Central memory CD8-positive, alpha-beta T cell (primary cell): ENCODE measurements at regions not wholly inside any gene's neighbourhood (a gene's known extent, or its start where the extent isn't known, plus 50 kb on each side); places are given as distances from the start of the nearest gene placed in this dataset.

ENCODE experiments used
- ATAC-seq: fragments of 150-1000 bp; cut with Tn5 transposase; replicated peaks from 2 replicates; pipeline ENCODE4 v1.10.0; 2022; ENCODE audit warnings: mild to moderate bottlenecking, moderate FRiP score, moderate number of reproducible peaks; ENCODE audit not compliant: poor library complexity, severe bottlenecking; ENCODE audit errors: extremely low read depth
- DNase-seq, 2 donors: peaks; one replicate each; pipeline ENCODE4 v3.0.0; 2021; ENCODE audit warnings: low spot score in 2 of 2
- H3K27ac Mint-ChIP-seq: one replicate; pipeline ENCODE4 v1.8.0; 2022; ENCODE audit warnings: low read depth, mild to moderate bottlenecking, moderate library complexity, mixed read lengths
- H3K27me3 Mint-ChIP-seq: one replicate; pipeline ENCODE4 v1.8.0; 2022; ENCODE audit warnings: mixed read lengths
- H3K36me3 Mint-ChIP-seq: one replicate; pipeline ENCODE4 v1.8.0; 2022; ENCODE audit warnings: mild to moderate bottlenecking, moderate library complexity, mixed read lengths; ENCODE audit not compliant: insufficient read depth
- H3K4me1 Mint-ChIP-seq: one replicate; pipeline ENCODE4 v1.8.0; 2022; ENCODE audit warnings: mixed read lengths
- H3K4me3 Mint-ChIP-seq: one replicate; pipeline ENCODE4 v1.8.0; 2022; ENCODE audit warnings: mild to moderate bottlenecking, moderate library complexity, mixed read lengths
- H3K9me3 Mint-ChIP-seq: one replicate; pipeline ENCODE4 v1.8.0; 2022; ENCODE audit warnings: mixed read lengths

DNA sequence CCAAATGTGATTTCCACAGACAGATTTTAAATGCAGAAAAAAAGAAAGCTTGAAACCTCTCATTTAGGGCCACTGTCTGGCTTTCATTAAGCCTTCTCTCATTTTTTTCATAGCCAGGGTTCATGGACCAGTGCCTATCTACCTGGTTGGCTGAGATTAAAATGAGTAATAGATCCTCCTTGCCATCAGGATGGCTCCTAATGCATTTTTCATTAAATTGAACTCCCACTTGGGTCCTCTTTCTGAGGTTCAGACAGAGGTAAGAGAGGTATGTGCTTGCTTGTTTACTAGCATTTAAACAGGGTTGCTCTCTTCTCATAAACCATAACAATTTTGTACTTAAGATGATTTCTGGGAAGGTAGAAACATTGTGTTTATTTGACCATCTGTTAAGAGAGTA is 473.0 kb downstream of the TBC1D4 start:
- DNase-seq (no peak), ATAC-seq (no peak)
- Mint-ChIP-seq H3K4me1 (no peaks in the 10 kb centered on the region), H3K9me3 (no peaks in the 10 kb centered on the region), H3K27ac (no peak overlapping the region), H3K27me3 (peaks cover 6% of the 10 kb centered on the region), H3K36me3 (no peaks in the 10 kb centered on the region), H3K4me3 (no peak overlapping the region)

DNA sequence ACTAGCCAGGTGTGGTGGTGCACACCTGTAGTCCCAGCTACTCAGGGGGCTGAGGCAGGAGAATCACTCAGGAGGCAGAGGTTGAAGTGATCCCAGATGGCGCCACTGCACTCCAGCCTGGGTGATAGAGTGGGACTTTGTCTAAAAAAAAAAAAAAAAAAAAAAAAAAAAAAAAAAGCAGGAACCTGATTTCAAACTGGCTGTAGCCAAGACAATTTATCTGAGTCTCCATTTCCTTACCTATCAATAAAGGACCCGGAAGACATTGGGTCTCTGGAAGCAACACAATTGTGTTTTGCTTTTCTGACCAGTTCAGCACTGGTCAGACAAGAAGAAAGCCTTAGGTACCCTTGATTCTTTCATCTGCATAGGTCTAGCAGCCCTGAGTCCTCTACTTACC is 491.0 kb downstream of the TBC1D4 start:
- Mint-ChIP-seq H3K27ac (no peak overlapping the region), H3K4me1 (no peaks in the 10 kb centered on the region), H3K9me3 (no peaks in the 10 kb centered on the region), H3K27me3 (peaks cover 17% of the 10 kb centered on the region), H3K4me3 (no peak overlapping the region), H3K36me3 (peaks cover 1% of the 10 kb centered on the region)
- ATAC-seq (no peak), DNase-seq (no peak)

DNA sequence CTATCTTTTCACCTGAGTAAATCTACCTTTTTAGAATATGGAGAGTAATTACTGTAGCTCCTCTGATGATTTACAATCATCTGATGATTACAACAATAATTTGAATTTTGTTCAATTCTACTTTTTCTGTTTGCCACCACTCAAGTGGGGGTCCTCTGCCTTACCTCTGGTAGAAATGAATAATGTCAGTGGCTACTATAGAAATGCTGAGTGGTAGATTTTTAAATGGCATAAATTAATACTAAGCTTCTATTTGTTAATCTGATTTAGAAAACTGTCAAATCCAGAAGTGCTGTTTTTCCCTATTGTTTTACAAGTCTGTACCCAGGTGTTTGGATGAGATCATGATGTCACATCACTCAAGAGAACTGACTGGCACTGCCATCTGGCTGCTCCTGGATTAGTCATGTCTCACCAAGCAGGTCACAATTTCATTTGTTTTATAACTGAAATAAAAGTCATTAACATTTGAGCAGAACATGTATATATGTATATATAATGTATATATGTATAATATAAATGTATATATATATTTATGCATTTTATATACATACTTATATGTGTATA is 494.8 kb downstream of the TBC1D4 start:
- no peaks in the 10 kb centered on the region for H3K27me3 Mint-ChIP-seq
- H3K36me3 Mint-ChIP-seq, result no peaks in the 10 kb centered on the region
- H3K27ac Mint-ChIP-seq, result no peak overlapping the region
- ATAC-seq (no peak), DNase-seq (no peak)
- no peak overlapping the region for H3K4me3 Mint-ChIP-seq
- H3K4me1 Mint-ChIP-seq, result no peaks in the 10 kb centered on the region
- no peaks in the 10 kb centered on the region for H3K9me3 Mint-ChIP-seq

DNA sequence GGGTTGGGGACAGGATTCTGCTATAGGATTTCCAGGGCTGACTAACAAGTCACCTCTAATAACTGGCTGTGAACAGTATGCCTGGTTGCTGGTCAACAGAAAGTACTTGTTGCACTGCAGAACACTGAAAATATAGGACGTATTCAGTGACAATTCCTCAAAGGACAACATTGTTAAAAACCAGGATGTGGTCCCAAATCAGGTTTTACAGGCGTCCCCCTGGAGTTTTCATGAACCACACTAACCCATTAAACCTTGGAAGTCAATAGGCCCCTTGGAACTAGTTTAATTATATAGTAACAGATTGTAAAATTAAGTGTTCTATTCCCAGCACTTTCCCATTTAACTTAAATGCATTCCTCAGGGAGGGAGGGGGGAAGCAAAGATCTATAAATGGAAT is 495.4 kb downstream of the TBC1D4 start:
- no peak overlapping the region for H3K4me3 Mint-ChIP-seq
- H3K4me1 Mint-ChIP-seq, result no peaks in the 10 kb centered on the region

DNA sequence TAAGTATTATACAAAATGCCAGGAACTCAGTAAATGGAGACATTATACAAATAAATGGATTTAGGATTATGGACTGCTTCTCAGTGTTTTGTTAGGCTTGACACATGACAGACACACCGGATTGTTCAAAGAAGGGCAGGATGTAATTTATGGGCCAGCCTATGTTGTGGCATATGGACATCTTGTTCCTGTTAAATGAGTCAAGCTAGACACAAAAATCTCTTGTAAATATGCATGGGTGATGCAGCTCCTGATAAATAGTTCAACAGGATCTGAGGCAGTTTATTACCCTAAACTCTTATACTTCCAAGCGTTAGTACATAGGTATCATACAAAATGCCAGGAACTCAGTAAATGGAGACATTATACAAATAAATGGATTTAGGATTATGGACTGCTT is 502.3 kb downstream of the TBC1D4 start:
- Mint-ChIP-seq H3K36me3 (no peaks in the 10 kb centered on the region), H3K27me3 (peaks cover 30% of the 10 kb centered on the region), H3K9me3 (no peaks in the 10 kb centered on the region), H3K4me1 (no peaks in the 10 kb centered on the region), H3K4me3 (no peak overlapping the region), H3K27ac (no peak overlapping the region)
- no peak for DNase-seq
- no peak for ATAC-seq

More for the DNA sequence above, 495.4 kb downstream of the TBC1D4 start:
- DNase-seq (no peak), ATAC-seq (no peak)
- Mint-ChIP-seq H3K27ac (no peak overlapping the region), H3K36me3 (no peaks in the 10 kb centered on the region), H3K27me3 (peaks cover 4% of the 10 kb centered on the region), H3K9me3 (no peaks in the 10 kb centered on the region)

DNA sequence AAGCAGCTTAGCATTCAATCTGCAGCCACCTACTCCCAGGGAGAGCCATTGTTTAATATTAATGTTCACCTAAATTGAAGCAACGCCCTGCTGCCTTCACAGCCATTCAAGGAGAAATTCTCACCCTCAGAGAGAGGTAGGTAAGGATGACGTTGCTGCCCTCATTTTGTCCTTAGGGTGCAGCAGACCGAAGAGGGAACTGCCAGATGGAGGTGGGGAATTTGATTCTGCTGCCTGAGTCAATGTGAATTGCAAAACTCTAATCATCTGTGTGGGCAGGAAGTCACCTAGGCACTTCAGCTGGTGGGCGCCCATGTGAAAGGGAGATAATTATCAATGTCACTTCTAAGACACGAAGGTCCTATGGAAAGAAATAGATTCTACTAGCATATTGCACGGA is 503.4 kb downstream of the TBC1D4 start:
- H3K36me3 Mint-ChIP-seq, result no peaks in the 10 kb centered on the region
- DNase-seq (no peak), ATAC-seq (no peak)
- H3K4me1 Mint-ChIP-seq, result no peaks in the 10 kb centered on the region
- no peak overlapping the region for H3K27ac Mint-ChIP-seq
- no peaks in the 10 kb centered on the region for H3K9me3 Mint-ChIP-seq
- peaks cover 41% of the 10 kb centered on the region for H3K27me3 Mint-ChIP-seq
- no peak overlapping the region for H3K4me3 Mint-ChIP-seq

DNA sequence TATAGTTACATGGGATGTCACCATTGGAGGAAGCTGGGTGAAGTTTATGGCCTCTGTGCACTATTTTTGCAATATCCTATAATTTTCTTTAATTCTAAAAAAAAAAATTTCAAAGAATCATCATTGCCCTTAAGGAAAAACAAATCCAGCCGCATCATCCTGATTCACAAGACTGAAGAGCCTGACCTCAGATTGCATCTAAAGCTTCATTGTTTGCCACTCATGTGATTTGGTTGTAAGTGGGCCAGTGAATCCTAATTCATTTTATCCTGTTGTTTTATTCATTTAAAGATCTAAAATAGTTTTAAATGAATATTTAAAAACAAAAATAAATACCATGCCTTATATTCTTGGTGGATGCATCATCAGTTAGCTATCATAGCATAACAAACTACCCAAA is 504.5 kb downstream of the TBC1D4 start:
- no peak for ATAC-seq
- Mint-ChIP-seq H3K27me3 (peaks cover 42% of the 10 kb centered on the region), H3K9me3 (no peaks in the 10 kb centered on the region), H3K36me3 (no peaks in the 10 kb centered on the region), H3K4me1 (no peaks in the 10 kb centered on the region), H3K27ac (no peak overlapping the region), H3K4me3 (no peak overlapping the region)
- no peak for DNase-seq

DNA sequence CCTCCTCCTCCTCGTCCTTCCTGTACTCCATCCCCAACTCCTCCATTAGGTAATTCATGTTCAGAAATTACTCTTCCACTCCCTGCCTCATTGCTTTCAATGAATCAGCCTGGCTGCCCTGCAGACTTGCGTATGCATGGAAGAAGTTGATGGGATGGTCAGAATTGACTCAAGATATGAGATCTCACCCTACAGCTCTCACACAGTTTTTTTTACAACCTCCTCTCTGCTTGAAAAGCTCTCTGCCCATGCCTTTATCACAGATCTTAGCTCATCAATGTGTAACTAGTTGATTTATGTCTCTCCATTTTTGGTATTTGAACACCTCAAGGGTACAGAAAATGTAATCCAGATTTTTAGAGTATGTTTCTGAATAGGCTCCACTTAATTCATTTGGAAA is 506.9 kb downstream of the TBC1D4 start:
- ATAC-seq, result no peak
- Mint-ChIP-seq H3K9me3 (no peaks in the 10 kb centered on the region), H3K4me1 (no peaks in the 10 kb centered on the region), H3K27ac (no peak overlapping the region), H3K4me3 (no peak overlapping the region), H3K36me3 (no peaks in the 10 kb centered on the region), H3K27me3 (peaks cover 31% of the 10 kb centered on the region)
- DNase-seq, result no peak

DNA sequence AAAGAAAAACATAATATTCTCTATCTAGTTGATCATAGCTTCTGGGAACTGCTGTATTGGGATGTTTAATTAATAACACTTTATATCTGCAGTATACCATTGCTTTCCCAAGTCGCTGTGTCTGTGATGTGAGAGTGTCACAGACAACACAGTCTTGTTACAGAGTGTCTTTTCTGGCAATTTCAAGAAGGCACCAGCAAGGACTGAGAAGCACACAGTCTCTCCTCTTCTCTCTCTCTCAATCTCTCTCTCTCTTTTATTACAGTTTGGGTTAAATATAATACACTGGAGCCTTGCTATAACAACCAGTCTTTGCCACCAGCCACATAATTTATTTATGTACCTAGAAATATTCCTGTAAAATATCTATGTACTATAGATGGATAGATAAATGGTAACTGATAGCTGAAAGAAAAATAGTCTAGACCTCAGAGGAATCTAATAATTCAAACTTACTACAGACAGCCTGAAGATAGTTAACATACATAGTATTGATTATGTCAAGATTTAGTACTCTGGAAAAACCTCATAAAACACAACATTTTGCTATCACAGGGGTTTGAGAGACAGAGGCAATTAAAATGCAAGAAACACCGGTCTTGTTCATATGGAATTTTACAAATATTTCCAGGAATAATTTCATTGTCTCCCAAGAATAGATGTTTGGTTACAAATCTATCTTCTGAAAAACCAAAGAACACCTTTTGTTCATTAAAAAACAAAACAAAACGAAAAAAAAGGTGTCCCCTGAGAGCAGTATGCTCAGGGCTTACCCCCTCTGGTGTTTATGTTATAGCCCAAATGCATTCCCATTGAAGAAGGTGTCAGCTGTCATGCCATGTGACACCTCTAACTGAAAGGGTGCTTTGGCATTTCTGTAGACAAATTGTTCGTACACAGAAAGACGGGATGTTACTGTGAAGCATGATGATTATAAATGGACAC is 507.8 kb downstream of the TBC1D4 start:
- no peak overlapping the region for H3K4me3 Mint-ChIP-seq
- no peaks in the 10 kb centered on the region for H3K36me3 Mint-ChIP-seq
- H3K4me1 Mint-ChIP-seq, result no peaks in the 10 kb centered on the region
- H3K9me3 Mint-ChIP-seq, result no peaks in the 10 kb centered on the region
- DNase-seq, result no peak
- ATAC-seq, result no peak
- H3K27ac Mint-ChIP-seq, result no peak overlapping the region
- peaks cover 31% of the 10 kb centered on the region for H3K27me3 Mint-ChIP-seq

DNA sequence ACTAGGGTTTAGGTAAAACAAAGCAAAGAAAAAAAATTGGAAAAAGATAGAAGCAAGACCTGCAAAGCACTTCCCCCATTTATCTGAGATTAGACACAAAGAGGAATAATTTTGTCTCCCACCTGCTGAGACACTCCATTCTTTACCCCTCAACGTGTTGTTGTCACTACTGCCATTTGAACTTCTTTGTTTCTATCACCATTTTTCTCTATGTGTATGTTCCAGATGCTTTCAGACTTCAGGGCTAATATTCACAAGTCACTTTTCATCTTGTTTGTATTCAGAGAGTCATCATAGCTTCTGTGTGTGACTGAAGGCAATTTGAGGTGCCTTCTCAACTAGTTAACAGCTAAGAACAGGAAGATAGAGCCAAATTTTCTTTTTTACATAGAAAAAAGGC is 512.5 kb downstream of the TBC1D4 start:
- no peak overlapping the region for H3K4me3 Mint-ChIP-seq
- peaks cover 18% of the 10 kb centered on the region for H3K27me3 Mint-ChIP-seq
- no peak for DNase-seq
- H3K9me3 Mint-ChIP-seq, result no peaks in the 10 kb centered on the region
- H3K27ac Mint-ChIP-seq, result no peak overlapping the region
- ATAC-seq, result no peak
- H3K4me1 Mint-ChIP-seq, result no peaks in the 10 kb centered on the region
- no peaks in the 10 kb centered on the region for H3K36me3 Mint-ChIP-seq

DNA sequence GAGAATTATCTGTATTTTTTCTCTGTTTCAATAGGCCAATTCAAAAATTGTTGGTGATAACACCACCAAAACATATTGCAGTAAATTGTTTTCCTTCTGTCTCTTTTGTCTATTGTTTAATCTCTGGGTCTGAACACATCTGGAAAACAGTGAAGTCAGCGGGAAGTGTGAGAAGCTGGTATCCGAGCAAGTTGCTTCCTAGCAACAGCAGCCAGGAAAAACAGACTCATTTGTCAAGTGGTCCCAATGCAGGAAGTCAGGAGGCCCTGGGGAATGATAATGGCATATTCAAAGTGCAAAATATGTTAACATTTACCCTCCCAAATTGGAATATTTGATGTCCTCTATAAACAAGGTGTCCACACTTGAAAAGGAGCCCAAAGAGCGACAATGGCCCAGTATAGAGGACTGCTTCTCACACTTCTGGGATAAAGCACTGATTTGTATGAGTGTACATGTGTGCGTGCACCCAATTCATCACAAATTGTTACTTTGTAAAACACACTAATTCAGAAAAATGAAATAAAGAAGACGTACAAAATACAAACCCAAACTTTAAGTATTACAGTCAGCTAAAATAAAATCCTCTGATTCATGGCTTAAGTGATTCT is 515.0 kb downstream of the TBC1D4 start:
- Mint-ChIP-seq H3K27ac (no peak overlapping the region), H3K4me1 (no peaks in the 10 kb centered on the region), H3K36me3 (no peaks in the 10 kb centered on the region), H3K4me3 (no peak overlapping the region), H3K27me3 (peaks cover 30% of the 10 kb centered on the region), H3K9me3 (no peaks in the 10 kb centered on the region)
- no peak for DNase-seq
- no peak for ATAC-seq

DNA sequence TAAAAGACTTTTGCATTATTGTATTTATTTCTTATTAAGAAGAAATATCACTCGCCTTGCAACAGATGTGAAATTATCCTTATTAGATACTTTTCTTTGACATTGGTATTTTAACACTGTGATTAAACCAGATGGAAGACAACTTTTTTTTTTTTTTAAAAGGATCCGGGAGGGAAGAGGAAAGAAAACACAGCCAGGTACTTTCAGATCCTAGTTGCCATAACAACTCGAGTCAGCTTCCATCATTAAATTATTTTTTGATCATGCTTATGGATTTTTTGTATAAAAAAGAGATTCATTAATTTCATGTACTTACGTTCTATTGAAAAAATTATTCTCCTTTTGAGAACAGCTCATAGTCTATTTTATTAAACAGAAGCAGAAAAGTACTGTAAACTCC is 515.7 kb downstream of the TBC1D4 start:
- Mint-ChIP-seq H3K9me3 (no peaks in the 10 kb centered on the region), H3K4me3 (no peak overlapping the region), H3K36me3 (no peaks in the 10 kb centered on the region), H3K4me1 (no peaks in the 10 kb centered on the region), H3K27ac (no peak overlapping the region), H3K27me3 (peaks cover 36% of the 10 kb centered on the region)
- ATAC-seq (no peak), DNase-seq (no peak)

DNA sequence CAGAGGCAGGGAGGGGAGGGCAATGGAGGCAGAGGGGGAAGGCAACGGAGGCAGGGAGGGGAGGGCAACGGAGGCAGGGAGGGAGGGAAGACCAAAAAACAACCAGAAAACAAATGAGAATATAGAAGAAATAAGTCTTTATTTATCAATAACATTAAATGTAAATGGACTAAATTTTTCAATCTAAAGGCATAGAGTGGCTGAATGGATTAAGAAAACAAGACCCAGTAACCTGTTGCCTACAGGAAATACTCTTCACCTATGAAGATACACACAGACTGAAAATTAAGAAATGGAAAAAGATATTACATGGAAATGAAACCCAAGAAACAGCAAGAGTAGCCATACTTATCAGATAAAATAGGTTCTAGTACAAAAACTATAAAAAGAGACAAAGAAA is 536.3 kb downstream of the TBC1D4 start:
- H3K36me3 Mint-ChIP-seq, result peaks cover 3% of the 10 kb centered on the region
- no peak overlapping the region for H3K4me3 Mint-ChIP-seq
- no peaks in the 10 kb centered on the region for H3K4me1 Mint-ChIP-seq
- no peak for ATAC-seq
- H3K27ac Mint-ChIP-seq, result no peak overlapping the region
- DNase-seq, result no peak
- peaks cover 50% of the 10 kb centered on the region for H3K27me3 Mint-ChIP-seq
- peaks cover 23% of the 10 kb centered on the region for H3K9me3 Mint-ChIP-seq
